ENCODE measurements at regions not wholly inside any gene's neighbourhood (a gene's known extent, or its start where the extent isn't known, plus 50 kb on each side); places are given as distances from the start of the nearest gene placed in this dataset.

- intact Hi-C loops (cut with micrococcal nuclease; ENCODE audit: unreplicated experiment): no loop called here
- Histone ChIP-seq H3K4me1 (ENCODE audit: insufficient read depth, low read length, poor library complexity, severe bottlenecking) (no peaks in the 10 kb centered on the region), H3K4me3 (ENCODE audit: low read depth, low read length, poor library complexity, severe bottlenecking) (no peak overlapping the region), H3K27me3 (replicated peaks; ENCODE audit: insufficient read depth, low read depth, low read length, poor library complexity) (no peaks in the 10 kb centered on the region), H3K9me3 (ENCODE audit: low read depth, low read length, poor library complexity, severe bottlenecking) (no peaks in the 10 kb centered on the region), H3K36me3 (ENCODE audit: insufficient read depth, low read length, poor library complexity, severe bottlenecking) (no peaks in the 10 kb centered on the region), H3K27ac (ENCODE audit: low read depth, low read length, poor library complexity, severe bottlenecking) (no peak overlapping the region)
- POLR2A ChIA-PET (ENCODE audit: low non-redundant PET): no interaction called here
- BruUV-seq (replicated peaks): no TSS peak
- DNase-seq (ENCODE audit: low spot score): no peak
- CTCF ChIA-PET: no interaction called here
- TF ChIP-seq CTCF (conservative IDR thresholded peaks at IDR 0.05; ENCODE audit: low read depth, low read length): no peak
- TF ChIP-seq EZH2 (IDR thresholded peaks at IDR 0.05; ENCODE audit: borderline replicate concordance, low read depth, low read length, poor library complexity, severe bottlenecking): no peak
Observed at GRCh38 chr4:158316264-158316663, 106.0 kb downstream of the TMEM144 start.

- ChIA-PET CTCF (no interaction called here), POLR2A (ENCODE audit: low non-redundant PET) (no interaction called here)
- Histone ChIP-seq H3K36me3 (ENCODE audit: insufficient read depth, low read length, poor library complexity, severe bottlenecking) (no peaks in the 10 kb centered on the region), H3K27ac (ENCODE audit: low read depth, low read length, poor library complexity, severe bottlenecking) (no peak overlapping the region), H3K4me3 (ENCODE audit: low read depth, low read length, poor library complexity, severe bottlenecking) (no peak overlapping the region), H3K27me3 (replicated peaks; ENCODE audit: insufficient read depth, low read depth, low read length, poor library complexity) (no peaks in the 10 kb centered on the region), H3K9me3 (ENCODE audit: low read depth, low read length, poor library complexity, severe bottlenecking) (no peaks in the 10 kb centered on the region), H3K4me1 (ENCODE audit: insufficient read depth, low read length, poor library complexity, severe bottlenecking) (no peaks in the 10 kb centered on the region)
- DNase-seq (ENCODE audit: low spot score): no peak
- intact Hi-C loops (cut with micrococcal nuclease; ENCODE audit: unreplicated experiment): no loop called here
- BruUV-seq (replicated peaks): no TSS peak
- no peak for TF ChIP-seq CTCF (conservative IDR thresholded peaks at IDR 0.05; ENCODE audit: low read depth, low read length)
- no peak for TF ChIP-seq EZH2 (IDR thresholded peaks at IDR 0.05; ENCODE audit: borderline replicate concordance, low read depth, low read length, poor library complexity, severe bottlenecking)
Observed at GRCh38 chr4:158319880-158320279, 109.6 kb downstream of the TMEM144 start.

- no peak for TF ChIP-seq EZH2 (IDR thresholded peaks at IDR 0.05; ENCODE audit: borderline replicate concordance, low read depth, low read length, poor library complexity, severe bottlenecking)
- TF ChIP-seq CTCF (conservative IDR thresholded peaks at IDR 0.05; ENCODE audit: low read depth, low read length): no peak
- Histone ChIP-seq H3K36me3 (ENCODE audit: insufficient read depth, low read length, poor library complexity, severe bottlenecking) (no peaks in the 10 kb centered on the region), H3K27ac (ENCODE audit: low read depth, low read length, poor library complexity, severe bottlenecking) (no peak overlapping the region), H3K9me3 (ENCODE audit: low read depth, low read length, poor library complexity, severe bottlenecking) (no peaks in the 10 kb centered on the region), H3K4me3 (ENCODE audit: low read depth, low read length, poor library complexity, severe bottlenecking) (no peak overlapping the region), H3K4me1 (ENCODE audit: insufficient read depth, low read length, poor library complexity, severe bottlenecking) (no peaks in the 10 kb centered on the region), H3K27me3 (replicated peaks; ENCODE audit: insufficient read depth, low read depth, low read length, poor library complexity) (no peaks in the 10 kb centered on the region)
- BruUV-seq (replicated peaks): no TSS peak
- no peak for DNase-seq (ENCODE audit: low spot score)
- POLR2A ChIA-PET (ENCODE audit: low non-redundant PET): no interaction called here
- intact Hi-C loops (cut with micrococcal nuclease; ENCODE audit: unreplicated experiment): no loop called here
- CTCF ChIA-PET: no interaction called here
Observed at GRCh38 chr4:158322109-158322508, 111.8 kb downstream of the TMEM144 start.

All from A673 (cell line).